GM19468 (cell line): ENCODE measurements at regions not wholly inside any gene's neighbourhood (a gene's known extent, or its start where the extent isn't known, plus 50 kb on each side); places are given as distances from the start of the nearest gene placed in this dataset.

ENCODE experiments used
- ATAC-seq: cut with Tn5 transposase; IDR thresholded peaks from one replicate; pipeline ENCODE4 v1.9.1; 2021; ENCODE audit warnings: mild to moderate bottlenecking, moderate library complexity, moderate number of reproducible peaks; ENCODE audit not compliant: unreplicated experiment; ENCODE audit errors: extremely low read depth

DNA sequence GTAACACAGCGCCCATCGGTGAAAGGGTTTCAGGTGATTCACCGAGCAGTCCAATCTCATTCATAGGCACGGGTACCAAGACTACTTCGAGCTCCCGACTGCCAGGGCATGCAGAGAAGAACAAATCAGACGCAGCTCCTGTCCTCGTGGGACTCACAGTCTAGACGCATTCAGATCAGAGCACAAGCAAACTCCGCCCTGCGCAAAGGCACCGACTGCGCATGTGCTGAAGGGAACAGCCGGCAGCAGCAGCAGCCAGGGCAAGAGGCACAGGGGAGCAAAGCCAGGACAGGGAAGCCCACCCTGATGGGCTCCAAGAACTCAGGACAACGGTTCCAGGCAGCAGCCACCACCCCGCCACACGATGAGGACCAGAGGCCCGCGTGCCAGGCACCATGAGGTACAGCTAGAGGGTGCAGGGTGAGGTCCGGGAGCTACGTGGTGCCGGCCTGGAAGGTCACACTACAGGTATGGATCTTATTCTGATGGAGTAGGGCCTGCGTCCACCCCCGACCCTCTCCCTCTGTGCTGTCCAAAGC lies 315.7 kb downstream of the FOXL1 start:
- no peak for ATAC-seq

DNA sequence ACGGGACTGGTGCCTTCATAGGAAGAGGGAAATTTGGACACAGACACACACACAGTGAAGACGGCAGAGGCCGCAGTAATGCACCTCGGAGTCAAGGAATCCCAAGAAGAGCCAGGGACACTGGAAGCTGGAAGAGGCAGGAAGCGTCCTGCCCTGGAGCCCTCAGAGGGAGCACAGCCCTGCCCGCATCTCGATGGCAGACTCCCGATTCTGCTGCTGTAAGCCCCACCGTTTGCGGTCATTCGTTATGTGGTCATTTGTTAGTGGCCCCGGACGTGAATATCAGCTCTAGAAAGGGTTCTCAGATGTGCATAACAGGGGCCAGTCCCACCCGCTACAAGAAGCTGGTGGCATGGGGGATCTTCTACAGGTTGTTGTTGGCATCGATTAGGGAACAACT lies 316.6 kb downstream of the FOXL1 start:
- no peak for ATAC-seq

DNA sequence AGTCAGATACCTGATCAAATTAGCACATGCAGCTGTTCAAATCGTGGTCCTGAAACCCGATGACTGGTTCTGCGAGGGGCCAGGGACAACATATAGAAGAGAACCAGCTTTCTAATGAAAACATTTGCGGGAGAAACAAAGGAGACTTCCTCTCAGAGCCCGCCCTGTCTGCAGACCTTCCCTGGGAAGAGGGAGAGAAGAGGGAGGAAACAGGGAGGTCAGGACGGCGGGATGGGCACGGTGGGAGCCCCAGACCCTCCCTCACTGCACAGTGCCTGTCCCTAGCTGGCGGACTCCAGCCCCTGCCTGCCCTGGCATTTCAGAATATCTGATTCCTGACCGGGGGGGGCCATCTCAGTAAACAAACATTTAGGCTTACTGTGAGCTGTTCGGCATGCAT lies 317.3 kb downstream of the FOXL1 start:
- no peak for ATAC-seq

DNA sequence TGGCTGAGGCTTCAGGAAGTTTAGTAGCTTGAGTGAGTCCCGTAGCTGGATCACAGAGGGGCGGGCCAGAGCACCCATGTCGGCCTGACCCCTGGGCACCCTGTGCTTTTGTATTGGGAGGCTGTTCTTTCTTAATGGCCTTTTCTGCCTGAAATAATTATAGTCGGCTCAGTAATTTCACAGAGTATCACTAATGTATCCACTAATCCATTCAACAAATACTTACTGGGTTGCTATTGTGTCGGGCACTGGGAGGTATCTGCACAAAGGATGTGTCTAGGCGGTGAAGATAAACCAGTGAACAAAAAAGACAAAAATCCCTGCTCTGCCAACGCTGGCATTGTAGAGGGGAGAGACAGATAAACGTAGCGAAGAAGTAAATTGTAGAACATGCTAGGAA lies 318.6 kb downstream of the FOXL1 start:
- ATAC-seq = no peak

DNA sequence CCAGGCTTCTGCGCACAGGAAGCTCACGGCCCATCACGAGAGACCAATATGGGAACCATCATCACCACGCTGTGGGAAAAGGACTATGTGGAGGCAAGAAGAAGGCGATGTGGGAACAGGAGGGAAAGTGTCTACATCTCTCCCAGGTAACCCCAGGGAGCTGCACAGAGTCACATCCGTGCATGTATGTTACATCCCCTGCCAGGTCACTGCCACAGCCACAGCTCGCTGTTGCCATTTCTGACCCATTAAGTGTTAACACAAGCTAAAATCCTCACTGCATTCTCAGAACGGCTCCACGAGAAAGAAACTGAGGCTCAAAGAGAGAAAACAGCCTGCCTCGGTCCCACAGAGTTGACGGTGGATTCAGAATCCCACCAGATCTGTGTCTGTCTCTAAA lies 319.1 kb downstream of the FOXL1 start:
- no peak for ATAC-seq

DNA sequence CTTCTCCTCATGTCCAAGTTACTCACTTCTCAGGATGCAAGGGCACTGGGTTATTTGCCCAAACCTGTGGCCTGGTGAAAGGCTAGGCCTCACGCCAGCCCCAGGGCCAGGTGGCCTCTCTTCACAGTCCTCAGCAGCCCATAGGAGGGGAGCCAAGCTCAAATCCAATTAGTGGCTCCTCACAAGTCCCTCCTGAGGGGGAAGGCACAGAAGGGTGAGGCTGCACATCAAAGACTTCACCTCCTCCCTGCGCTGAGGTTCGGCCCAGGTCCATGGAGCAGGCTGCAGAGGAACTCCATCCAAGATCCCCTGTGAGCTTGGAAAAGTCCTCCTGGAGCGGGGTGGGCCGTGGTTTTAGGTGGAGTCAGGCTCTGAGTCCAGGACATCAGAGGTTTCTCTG lies 320.0 kb downstream of the FOXL1 start:
- ATAC-seq = no peak

DNA sequence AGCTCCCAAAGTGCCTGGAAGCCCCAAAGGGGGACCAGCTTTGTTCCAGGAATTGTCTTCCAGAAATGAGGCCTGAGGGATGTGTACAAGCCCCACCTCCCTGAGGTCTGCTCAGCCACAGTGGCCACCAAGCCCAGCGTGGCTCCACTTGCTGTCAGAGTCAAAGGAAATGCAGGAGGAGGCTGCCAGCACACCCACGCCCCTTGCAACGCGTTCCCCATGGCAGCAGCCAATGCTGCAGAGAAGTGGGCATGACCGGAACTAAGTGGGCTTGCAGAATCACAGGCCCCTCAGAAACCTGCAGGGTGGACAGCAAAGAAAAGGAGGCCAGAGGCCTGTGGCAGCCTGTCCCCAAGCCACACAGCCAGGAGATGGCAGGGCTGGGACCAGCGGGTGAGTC lies 320.8 kb downstream of the FOXL1 start:
- no peak for ATAC-seq

DNA sequence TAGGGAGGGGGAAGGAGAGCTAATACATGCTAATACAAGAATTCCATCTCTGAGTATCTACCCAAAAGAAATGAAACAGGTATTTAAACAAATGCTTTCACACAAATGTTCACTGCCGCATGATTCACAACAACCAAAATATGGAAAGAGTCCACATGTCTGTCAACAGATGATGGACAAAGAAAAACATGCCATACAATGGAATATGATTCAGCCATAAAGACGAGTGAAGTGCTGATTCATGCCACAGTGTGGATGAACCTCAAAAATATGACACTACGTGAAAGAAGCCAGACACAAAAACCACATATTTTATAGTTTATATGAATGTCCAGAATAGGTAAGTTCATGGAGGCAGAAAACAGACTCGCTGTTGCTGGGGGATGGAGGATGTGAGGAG lies 321.4 kb downstream of the FOXL1 start:
- no peak for ATAC-seq

DNA sequence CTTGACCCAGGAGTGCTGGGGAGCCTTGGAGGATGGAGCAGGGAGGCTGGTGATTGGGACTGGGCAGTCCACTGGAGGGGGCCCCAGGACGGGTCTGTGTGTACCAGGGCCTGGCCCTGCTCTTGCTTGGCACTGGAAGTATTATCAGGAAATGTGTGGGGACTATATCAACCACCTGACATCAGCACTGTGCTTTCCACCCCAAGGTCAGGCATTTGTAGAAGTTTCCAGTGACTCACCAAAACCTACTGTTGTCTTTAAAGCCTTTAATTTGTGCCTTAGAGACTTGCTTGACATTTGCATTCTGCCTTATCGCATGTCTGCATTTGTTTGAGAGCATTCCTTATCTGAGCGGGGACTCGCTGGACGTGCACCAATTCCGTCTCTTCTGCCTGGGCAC lies 323.1 kb downstream of the FOXL1 start:
- ATAC-seq = no peak

DNA sequence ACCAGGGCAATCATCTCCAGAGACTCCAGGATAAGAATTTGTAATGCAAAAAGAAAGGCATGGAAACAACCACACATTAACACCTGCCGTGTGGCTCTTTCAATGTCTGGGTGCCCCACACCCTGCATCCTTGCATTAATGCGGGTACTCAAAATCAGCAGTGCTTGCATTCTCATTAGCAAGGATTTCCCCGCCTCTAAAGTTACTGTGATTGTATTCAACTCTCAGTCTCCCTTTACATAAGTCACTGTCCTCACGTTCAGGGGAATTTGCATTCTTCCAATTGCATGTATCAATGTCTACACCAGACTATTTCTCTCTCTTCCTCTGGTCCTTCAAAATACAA lies 324.3 kb downstream of the FOXL1 start:
- ATAC-seq = no peak

DNA sequence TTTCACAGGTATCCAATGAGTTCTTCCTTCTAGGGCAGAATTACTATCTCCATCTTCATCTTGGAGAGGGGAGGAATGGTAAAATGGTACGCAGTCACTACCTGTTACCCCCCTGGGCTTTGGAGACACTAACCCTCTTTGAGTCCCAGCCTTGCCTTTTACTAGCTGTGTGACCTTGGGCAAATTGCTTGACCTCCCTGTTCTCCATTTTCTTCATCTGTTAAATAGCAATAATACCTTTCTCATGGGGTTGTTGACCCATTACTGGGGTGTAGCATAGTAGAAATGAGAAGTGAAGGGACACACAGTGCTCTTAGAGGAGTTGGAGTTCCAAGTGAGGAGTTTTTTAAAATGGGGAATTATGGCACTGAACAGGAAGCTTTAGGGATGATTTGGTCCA lies 324.7 kb downstream of the FOXL1 start:
- ATAC-seq = no peak

DNA sequence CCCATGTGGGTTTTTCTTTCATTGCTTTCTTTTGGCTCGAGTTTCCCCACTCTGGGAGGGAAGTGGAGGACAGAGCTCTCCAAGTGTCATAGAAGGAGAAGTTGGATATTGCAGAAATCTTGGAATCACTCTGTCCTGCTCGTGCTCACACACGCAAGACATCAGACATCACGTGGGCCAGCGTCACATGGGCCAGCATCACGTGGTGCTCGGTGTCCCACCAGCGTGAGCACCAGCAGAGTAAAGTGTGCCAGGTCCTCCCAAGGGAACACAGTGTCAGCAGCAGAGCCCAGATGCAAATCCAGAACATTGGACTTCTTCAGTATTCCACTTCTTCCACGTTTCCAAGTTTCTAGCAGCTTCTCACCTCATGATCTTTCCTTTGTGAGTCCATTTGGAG lies 327.0 kb downstream of the FOXL1 start:
- no peak for ATAC-seq

DNA sequence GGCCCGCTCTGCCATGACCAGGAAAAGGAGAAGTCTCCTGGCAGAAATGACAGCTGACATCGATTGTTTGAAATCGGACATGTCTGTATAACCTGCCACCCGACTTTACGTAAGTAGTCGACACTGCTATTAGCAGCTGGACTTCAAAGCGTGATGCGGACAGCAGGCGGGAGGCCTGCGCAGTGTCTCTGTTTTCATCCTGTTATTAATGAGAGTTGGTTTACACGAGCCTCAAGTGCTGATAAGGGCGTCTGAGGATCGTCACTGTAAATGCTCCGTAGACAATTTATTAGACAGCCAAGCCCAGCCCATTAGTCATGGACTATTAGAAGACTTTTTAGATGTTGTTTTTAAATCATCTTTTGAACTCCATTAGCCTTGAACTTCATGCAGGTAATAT lies 328.3 kb downstream of the FOXL1 start:
- no peak for ATAC-seq

DNA sequence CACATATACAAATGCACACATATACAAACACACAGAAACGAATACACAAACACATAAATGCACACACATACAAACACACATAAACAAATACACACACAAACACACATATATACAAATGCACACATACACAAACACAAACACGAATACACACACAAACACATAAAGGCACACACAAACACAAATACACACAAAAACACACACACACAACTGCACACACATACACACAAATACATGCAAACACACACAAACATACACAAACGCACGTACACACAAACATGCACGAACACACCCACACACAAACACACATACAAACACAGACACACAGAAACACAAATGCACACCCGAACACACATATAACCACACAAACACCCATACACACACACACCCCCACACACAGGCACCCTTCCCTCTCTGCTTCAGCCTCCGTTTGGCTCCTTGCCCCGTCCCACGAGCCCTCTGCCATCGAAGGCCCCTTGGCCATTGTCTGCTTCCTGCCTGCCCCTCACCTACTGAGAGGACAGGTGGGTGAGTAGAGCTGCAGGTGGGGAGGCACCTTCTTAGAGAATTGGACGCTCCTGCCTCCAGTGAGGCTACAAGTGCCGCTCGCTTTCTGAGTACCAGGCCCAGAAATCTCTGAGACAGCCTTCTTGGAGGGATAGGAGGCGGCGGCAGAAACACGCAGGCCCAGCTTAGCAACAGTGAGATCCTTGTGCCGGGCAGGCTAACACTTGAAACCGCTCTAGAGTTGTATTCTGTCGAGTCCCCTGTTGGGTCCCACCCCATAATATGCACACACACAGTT lies 331.2 kb downstream of the FOXL1 start:
- ATAC-seq = no peak

DNA sequence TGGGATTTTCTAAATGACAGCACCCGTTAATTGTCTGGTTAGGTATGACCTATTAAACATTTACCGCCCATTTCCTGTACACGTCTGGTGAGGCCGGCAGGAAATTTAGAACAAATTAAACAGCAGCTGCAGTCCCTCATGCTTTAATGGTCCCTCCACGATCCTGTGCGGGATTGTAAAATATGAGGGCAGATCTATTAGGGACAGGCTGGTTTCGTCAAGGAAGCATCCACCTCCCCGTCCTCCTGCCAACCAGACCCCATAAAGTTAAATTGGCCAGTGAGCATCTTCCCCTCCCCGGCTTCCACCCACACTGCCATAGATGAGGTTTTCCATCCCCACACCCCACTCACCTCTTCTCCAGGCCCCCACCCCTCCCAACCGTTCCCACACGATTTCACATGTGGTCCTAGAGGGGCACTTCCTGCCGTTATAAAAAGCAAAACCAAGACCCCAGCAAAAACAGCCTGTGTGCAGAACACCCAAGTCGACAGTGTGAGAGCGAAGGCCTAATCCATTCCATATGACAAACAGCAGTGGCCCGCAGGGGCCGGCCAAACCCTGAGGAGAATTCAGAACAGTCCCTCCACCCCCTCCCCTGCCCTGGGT lies 331.9 kb downstream of the FOXL1 start:
- ATAC-seq = no peak

DNA sequence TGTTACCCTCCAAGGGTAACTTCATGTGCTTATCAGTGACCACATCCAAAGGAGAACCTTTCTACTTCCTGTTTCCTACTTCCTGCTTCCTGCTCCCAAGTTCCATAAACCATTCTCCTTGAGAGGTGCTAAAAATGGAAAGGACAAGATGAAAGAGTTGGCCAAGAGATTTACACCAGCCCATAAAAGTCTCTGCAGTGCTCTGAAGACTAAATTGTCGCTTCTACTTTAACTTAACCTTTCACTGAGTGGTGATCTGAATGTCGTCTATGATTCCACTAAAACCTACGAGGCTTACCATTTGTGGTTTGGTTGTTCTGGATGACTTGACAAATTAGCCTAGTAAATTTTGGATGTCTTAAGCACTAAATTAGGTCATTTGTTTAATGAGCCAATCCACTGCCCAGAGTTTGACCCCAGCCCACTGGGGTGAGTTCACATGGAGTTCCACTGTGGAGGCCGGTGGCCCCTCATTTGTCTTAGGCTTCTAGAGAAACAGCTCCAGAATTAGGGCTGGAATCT lies 333.1 kb downstream of the FOXL1 start:
- no peak for ATAC-seq

DNA sequence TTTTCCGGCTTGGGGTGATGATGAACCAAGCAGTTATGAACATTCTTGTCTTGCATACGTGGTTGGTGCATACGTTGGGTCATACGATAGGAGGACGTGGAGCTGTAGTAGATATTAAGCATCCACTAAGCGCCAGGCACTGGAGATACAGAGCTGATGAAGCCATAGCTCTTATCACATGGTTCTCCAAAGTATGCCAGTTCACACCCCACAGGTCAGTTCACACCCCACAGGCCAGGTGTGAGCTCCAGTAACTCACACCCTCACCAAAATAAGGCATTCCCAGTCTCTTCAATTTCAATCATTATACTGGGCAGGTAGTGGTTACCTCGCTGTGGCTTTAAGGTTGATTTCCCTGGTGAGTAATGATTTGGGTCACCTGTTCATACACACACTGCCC lies 335.5 kb downstream of the FOXL1 start:
- ATAC-seq = no peak

DNA sequence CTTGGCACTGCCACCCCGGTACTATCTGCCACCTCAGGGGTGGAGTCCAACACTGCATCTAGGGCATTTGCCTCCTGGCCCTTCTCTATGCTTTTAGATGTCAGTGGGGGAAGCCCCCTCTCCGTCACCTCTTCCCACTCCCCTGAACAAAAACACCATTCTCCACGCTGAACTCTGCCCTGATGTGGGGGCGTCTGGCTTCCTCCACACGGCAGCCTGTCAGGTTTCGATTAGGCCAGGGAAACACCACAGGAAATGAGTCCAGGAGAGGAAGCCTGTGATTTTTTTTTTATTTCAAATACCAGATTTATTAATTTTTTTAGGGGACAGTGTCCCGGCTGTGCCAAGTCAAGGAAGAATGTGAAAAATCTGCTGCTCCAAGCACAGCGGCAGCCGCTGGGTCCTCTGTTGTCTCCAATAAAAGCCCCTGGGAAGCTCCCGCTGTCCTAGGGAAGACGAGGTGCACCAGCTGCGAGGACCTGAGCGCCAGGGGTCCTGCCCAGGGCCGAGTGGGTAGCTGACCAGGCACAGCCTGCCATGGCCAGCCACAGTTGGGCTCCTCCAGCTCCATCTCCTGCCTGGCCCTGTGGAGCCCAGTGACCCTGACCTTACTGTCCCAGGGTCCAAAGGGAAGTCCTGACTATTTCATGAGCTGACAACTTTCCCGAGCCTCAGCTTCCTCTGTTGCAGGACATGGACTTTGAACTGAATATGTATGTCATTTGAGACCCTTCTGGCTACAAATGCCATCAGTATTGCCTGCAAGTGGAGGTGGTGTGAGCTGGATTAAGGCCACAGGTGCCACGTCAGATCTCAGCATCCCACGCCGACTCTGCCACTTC lies 336.7 kb downstream of the FOXL1 start:
- ATAC-seq = no peak

DNA sequence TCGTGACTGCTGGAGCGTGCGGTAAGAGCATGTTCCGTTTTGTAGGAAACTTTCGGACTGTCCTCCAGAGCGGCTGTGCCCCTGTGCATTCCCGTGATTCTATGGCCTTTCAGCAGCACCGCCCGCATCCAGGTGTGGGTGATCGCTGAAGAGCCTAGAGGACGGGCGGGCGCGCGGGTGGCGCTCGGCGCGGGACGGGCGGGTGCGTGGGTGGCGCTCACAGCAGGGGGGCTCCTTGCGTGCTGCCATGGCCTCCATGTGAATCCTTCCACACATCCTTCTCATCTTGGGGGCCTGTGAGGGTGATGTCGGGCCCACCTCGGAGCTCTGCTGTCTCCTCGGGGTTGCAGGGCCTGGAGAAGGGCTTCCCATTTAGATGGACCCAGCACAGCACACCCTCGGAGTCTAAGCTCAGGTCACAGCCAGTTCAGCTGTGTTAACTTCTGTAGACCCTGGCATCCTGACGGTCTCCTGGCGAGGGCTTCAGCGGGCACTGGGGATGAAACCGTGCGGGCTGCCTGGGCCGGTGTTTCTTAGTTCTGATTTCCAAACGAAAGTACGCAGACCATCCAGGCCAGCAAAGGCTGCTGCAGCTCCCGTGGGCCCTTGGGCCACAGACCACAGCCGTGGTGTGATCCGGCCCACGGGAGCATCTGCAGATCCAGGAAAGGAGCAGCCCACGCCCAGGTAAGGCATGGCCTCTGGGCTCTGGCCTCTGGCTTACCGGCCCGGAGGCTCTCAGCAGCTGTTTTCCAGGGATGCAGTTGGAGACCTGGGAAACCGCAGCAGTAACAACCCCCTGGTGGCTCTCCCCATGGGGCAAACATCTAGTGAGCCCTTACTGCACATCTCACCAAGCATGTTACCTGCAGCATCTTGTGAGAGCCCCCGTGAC lies 339.4 kb downstream of the FOXL1 start:
- ATAC-seq = no peak

DNA sequence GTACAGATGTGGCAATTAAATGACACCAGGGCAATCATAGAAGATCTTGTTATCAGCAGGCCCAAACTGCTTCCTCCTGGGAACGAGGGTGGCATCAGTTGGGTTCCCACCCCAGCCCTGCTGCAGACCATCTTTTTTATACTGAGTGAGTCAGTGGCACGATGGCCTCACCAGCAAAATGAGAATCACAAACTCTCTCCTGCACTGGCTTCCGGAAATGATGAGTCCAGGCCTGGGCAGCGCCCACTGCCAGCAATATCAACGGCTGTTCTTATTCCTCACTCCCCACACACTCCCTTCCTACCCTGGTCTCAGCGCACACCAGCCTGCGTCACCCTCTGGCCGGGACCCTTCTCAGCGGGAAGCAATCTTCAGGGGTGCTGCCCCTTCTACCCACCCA lies 340.3 kb downstream of the FOXL1 start:
- ATAC-seq = no peak
